ENCODE measurements at regions not wholly inside any gene's neighbourhood (a gene's known extent, or its start where the extent isn't known, plus 50 kb on each side); places are given as distances from the start of the nearest gene placed in this dataset.
A peak's percentile ranks its signal among the peaks of the same experiment; 100 is the strongest.

DNA sequence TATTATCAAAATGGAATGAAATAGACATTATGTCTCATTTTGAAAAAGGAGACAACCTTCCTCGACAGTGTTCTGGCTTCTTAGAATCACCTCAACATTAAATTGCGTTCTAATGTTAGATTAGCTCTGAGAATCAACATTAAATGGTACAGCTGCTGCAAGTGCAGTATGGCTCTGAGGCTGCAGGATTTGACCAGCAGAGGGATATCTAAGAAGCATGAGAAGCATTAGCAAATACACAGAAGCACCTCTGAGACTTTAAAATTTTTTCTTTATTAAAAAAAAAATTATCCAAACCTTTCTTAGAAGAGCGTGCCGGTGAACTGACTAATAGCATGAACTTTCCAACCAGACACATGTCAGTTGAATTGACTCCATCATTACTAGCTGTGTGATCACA lies 253.4 kb upstream of the LRIG3 start:
- DNase-seq (ENCODE audit: low read depth), result no peak
- no peak overlapping the region for H3K4me3 ChIP-seq (ENCODE audit: low read depth, low read length)

DNA sequence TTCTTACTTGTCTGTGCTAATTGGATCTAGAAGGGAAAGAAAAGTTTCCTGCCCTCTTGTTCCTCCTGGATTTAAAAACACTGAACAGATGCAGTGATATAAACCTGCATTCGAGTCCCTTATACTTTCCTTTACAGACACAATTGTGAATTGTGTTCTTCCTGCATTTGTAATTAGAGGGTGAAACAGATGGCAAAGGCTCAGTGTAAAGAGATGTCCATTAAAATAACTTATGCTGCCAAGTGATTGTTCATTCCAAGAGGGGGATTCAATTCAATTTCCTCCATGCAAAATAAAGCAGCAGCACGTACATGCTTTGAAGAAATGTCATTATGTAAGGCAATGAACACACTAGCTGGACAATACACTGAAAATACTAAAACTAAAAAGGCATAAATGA lies 248.3 kb upstream of the LRIG3 start:
- H3K4me3 ChIP-seq (ENCODE audit: low read depth, low read length), result no peak overlapping the region
- DNase-seq (ENCODE audit: low read depth), result no peak

DNA sequence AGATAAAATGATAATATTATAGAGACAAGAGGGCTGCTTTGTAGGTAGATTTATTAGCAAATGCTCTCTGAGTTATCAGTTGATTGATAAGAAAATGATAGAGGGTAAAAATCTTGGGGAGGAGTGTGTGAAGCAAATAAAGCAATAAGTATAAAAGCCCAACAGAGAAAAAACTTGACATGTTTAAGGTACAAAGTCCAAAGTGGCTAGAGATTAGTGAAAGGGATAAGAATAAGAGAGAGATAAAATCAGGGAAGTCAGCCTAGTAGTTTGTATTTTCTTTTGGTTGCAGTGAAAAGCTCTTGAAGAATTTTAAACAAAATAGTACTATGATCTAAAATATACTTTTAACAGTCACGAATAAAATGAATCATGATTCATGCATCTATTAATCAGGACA lies 246.2 kb upstream of the LRIG3 start:
- no peak overlapping the region for H3K4me3 ChIP-seq (ENCODE audit: low read depth, low read length)
- DNase-seq (ENCODE audit: low read depth), result no peak

DNA sequence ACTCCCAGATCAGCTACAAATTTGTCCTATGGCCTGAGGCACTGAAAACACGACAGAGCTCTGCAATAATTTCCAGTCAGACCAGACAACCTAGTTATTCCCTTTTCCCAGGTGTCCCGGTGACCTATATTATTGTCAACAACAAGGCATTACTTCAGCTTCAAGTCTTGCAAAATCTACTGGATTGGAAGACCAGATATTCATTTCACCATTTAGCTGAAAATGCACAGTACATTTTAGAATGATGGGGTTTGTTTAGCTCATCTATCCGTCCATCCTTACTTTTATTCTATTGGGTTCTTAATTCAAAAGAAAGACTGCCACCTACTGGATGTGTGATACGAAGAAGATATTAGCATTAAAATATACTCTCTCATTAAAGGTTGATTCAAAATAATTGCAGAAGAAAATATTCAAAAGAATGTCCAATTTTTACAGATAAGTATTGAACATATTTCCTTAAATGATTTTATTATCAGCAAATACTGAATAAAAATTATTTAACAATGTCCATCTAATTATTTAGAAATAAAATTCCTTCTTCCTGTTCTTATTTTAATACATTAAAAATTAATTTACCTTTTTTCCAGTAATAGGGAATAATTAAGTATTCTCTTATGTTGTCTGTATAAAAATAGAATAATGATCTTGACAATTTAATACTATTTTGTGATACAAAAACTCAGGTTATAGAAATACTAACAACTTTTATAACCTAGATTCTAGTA lies 244.9 kb upstream of the LRIG3 start:
- peak; percentile 10 for DNase-seq (ENCODE audit: low read depth)
- H3K4me3 ChIP-seq (ENCODE audit: low read depth, low read length), result no peak overlapping the region

DNA sequence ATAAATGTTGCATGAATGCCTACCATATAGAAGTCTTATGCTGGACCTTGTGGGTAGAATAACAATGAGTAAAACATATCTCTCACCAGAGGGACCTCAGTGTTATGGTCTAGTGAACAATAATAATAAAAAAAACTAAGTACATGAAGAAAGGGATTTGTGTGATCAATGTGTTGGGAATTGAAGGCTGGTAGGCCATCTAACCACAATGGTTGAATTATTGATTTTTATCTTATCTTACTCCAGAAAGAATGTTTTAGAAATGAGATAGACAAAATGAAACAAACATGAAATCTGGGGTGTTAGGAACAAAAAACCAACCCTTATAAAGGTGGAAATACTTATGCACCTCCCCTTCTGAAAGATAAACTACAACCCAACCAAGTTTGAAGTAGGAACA lies 243.9 kb upstream of the LRIG3 start:
- no peak for DNase-seq (ENCODE audit: low read depth)

DNA sequence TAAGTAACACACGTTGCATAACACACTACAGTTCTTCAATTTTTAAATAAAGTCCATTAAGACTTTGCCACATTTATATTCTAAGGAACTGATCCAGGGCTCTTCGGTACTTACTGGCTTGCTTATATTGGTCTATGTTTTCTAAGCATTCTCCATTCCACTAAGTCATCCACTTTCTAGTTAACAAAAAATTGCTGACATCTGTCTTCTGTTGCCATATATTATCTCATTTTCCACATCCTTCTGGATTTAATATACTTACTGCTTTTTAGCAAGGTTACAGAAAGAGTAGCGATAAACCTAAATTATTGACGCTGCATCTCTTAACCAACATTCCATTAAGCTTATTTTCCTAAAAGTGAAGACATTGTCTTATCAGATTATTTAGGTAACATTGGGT lies 238.4 kb upstream of the LRIG3 start:
- no peak for DNase-seq (ENCODE audit: low read depth)
- no peak overlapping the region for H3K4me3 ChIP-seq (ENCODE audit: low read depth, low read length)

More for the DNA sequence above, 243.9 kb upstream of the LRIG3 start:
- H3K4me3 ChIP-seq (ENCODE audit: low read depth, low read length), result no peak overlapping the region

DNA sequence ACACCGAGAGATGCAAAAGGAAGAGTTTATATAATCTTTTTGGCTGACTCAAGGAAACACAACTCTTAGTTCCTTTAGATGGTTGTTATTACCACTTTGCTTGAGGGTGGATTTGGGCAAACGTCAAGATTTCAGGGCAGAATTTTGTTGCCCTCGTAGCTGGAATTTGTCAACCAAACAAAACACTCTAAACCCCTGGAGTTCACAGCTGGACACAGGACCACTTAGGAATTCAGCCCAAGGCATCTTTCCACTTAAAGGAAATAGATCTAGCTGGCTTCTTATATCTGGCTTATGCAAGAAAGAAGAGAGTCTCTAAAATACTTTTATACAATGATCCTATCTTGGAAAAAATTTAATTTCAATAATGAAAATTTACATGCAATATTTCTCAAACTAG lies 237.8 kb upstream of the LRIG3 start:
- DNase-seq (ENCODE audit: low read depth), result no peak

DNA sequence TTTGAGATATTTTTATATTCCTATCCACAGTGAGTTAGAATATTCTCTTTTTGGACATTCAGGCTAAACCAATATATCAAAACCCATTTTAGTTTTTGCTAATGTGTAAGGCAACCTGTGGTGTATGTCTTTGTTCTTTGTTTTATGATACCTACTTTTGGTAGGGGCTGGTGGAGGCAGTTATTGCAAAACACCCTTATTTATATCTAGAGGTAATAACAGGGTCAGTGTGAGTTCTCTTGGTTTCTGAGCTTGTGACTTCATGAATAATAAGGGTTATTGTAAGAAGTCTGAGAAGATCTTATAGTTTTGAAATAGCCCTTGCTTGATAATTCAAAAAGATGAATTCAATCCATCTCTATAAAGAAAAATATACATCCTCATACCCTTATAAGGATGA lies 235.1 kb upstream of the LRIG3 start:
- H3K4me3 ChIP-seq (ENCODE audit: low read depth, low read length), result no peak overlapping the region
- DNase-seq (ENCODE audit: low read depth), result no peak

More for the DNA sequence above, 237.8 kb upstream of the LRIG3 start:
- H3K4me3 ChIP-seq (ENCODE audit: low read depth, low read length), result no peak overlapping the region

DNA sequence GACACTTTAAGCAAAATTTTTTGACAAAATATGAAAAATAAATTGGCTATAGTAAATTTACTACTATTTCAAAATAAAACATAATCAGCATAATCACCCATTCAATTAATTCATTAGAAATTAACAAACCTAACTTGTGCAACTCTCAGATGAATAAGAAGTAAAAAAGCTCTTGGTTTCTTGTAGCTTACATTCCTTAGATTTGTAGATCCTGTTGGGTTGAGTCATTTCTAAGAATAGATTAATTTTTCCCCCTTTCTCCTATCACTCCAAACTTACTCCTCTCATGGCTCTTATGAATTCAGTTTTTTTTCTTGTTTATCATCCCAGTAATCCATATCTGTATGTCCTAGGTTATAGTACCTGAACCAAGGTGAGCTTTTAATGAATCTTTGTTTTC lies 230.9 kb upstream of the LRIG3 start:
- no peak for DNase-seq (ENCODE audit: low read depth)

DNA sequence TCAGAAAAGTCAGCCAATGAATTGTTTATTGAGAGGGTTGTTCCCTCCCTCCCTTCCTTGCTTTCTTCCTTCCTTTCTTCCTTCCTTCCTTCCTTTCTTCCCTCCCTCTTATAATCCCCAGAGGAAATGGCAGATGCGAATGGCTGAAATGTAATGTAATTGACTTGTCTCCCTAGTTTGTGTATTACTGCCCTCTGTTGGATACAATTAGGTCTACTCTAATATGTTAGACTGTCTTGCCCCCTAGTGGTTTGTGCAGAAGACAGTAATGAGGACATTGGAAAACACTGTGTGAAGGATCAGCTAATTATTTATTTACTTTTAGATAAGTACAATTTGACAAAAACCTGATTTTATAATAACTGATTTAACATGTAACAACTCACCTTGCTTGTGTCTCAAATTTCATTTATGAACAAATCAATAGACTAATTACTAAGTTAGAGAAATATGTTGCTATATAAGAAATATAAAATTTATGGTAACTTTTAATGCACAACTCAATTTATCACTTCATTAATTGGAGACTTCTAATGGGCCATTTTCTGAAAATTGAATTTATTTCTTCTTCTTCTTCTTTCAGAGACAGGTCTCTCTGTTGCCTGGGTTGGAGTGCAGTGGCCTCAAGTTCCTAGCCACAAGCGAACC lies 229.8 kb upstream of the LRIG3 start:
- DNase-seq (ENCODE audit: low read depth), result peak; percentile 55

More for the DNA sequence above, 230.9 kb upstream of the LRIG3 start:
- H3K4me3 ChIP-seq (ENCODE audit: low read depth, low read length), result no peak overlapping the region

DNA sequence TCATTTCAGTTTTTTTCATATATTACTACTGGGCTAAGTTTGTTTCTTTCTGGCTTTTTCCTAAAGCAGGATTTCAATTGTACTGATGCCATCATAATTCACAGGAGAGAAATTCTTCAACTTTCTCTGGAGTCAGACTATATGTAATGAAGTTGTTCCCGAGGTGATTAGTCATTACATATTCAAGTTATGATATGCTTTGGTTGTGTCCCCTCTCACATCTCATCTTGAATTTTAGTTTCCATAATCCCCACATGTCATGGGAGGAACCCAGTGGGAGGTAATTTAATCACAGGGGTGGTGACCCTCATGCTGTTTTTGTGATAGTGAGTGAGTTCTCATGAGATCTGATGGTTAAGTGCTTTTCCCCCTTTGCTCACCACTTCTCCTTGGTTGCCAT lies 227.5 kb upstream of the LRIG3 start:
- no peak overlapping the region for H3K4me3 ChIP-seq (ENCODE audit: low read depth, low read length)
- no peak for DNase-seq (ENCODE audit: low read depth)

More for the DNA sequence above, 229.8 kb upstream of the LRIG3 start:
- no peak overlapping the region for H3K4me3 ChIP-seq (ENCODE audit: low read depth, low read length)

DNA sequence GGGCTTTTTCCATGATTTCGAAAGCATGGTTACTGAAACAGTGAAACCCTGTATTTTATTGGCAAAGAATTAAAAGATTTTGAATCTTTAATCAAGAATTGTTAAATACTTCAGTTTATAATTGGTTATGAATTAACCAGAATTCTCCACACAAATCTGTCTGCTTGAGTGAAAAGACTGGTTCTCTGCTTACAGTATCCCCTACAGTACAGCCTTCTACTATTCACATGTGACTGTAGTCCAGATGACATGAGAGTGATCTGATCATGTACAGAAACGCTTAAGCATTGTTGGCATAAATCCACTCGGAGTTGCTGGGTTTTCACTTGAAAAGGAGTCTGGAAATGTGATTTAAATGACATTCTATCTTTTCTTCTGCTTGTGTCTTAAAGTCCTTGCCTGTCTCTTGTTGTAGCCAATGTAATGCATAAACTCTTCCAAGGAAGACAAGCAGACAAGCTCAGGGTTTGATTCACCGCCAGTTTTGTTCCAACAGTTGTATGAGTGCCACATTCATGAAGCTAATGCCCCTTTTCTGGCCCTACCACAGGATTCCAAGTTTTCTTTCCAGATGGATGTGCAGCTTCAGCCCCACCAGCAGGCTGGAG lies 222.0 kb upstream of the LRIG3 start:
- H3K4me3 ChIP-seq (ENCODE audit: low read depth, low read length), result no peak overlapping the region
- DNase-seq (ENCODE audit: low read depth), result no peak

DNA sequence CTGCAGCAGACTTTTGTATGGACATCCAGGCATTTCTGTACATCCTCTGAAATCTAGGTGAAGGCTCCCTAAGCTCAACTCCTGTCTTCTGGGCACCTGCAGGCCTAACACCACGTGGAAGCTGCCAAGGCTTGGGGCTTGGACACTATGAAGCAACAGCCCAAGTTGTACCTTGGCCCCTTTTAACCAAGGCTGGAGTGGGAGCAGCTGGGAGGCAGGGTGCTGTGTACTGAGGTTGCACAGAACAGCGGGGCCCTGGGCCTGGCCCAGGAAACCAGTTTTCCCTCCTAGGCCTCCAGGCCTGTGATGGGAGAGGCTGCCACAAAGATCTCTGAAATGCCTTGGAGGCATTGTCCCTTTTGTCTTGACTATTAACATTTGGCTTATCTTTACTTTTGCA lies 214.4 kb upstream of the LRIG3 start:
- DNase-seq (ENCODE audit: low read depth), result no peak
- H3K4me3 ChIP-seq (ENCODE audit: low read depth, low read length), result no peak overlapping the region

DNA sequence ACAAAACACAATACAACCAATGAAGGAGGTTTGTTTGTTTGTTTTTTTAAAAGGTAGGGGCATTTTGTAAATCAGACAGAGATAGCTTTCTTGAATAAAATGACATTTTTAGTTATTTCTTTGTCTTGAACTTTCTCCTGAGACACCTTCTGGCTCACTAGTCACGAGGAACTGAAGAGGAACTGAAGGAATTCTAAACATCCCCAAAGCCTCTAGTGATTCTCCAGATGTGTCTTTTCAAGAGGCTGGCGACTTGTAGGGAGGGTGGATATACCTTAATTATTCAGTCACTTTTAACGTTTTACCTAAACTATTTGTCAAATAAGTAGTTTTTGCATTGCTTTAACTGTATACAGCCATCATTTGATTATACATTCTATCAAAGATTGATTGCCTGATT lies 211.2 kb upstream of the LRIG3 start:
- H3K4me3 ChIP-seq (ENCODE audit: low read depth, low read length), result no peak overlapping the region
- DNase-seq (ENCODE audit: low read depth), result no peak

DNA sequence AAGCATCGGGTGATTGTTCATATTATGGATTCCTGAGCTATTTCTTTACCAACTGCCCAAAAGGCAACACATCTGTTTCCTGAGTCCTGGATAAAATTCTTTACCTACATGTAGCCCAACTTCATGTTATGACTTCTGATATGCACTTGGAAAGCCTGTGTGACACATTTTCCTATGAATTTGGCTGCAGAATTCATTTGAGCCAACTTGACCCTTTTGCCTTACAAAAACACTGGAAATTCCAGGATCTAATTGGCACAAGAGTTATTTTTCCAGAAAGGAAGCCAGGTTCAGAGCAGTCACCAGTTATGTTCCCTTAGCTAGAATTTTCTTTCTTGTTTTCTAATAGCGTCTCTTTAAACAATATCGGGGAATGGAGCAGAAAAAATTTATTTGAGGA lies 202.5 kb upstream of the LRIG3 start:
- DNase-seq (ENCODE audit: low read depth), result no peak
- no peak overlapping the region for H3K4me3 ChIP-seq (ENCODE audit: low read depth, low read length)

DNA sequence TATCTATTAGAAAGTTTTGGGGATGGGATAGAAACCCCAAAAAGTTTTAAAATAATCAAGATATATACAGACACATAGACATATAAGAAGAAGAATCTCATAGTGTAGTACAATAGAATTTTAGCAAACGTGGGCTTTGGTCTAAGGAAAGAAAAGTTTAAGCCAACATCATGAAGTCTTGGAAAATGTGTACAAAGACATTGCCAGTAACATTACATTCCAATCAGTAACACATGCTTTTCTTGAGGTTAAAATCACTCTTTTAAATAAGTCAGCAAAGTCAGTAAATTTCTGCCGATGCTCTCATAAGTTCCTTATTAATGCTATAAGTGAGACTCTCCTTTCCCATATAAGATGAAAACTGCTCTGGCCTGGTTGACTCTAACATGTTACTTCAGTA lies 201.1 kb upstream of the LRIG3 start:
- no peak overlapping the region for H3K4me3 ChIP-seq (ENCODE audit: low read depth, low read length)
- DNase-seq (ENCODE audit: low read depth), result no peak

DNA sequence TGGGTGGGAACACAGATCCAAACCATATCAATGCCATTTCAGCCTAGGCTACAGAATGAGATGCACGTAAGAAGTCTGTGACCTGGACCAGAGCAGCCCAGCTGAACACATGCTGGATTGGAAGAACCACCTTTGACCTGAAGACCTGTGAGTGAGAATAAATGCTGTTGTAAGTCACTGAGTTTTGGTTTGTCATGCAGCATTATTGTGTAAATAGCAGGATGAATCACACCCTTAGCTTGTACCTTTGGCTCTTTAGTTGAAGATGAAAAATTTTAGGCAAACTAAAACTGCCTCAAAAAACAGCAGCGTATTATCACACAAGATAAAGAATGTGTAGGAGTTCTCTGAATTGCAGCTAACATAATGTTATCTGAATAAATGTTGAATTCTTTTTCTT lies 199.4 kb upstream of the LRIG3 start:
- peak; percentile 32 for DNase-seq (ENCODE audit: low read depth)

DNA sequence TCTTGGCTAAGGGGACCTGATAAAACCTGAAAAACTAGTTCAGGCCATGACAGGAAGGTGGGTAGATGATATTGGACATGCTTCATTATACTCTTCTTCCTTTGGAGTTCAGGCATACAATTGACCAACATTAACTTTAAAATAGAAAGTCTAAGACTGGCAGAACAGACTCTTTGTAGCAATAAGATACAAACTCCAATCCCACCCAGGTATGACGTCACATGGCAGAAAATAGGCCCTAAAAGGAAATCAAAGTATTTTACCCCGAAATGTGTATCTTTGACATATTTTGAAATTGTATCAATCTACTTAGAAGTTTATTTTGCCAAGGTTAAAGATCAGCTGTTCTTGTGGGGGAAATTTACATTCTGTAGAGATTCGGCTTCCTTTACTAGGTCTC lies 198.1 kb upstream of the LRIG3 start:
- H3K4me3 ChIP-seq (ENCODE audit: low read depth, low read length), result no peak overlapping the region
- DNase-seq (ENCODE audit: low read depth), result no peak

More for the DNA sequence above, 199.4 kb upstream of the LRIG3 start:
- H3K4me3 ChIP-seq (ENCODE audit: low read depth, low read length), result no peak overlapping the region

DNA sequence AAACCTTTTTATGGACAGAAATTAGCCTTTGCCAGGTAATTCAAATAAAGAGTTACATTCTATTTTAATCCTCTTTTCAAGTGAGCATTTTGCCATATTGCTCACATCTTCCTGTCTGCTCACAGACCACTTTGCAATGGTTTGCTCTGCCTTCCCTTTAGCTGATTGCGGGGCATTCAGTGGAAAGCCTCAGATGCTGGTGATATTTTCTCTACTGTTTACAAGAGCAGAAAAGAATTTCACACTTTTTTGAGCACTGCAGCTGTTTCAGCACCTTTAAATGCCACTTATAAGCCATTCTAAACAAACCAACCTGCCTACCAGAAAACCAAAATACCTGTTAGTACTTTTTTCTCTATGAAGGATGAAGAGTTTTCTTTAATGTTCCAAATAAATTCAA lies 195.7 kb upstream of the LRIG3 start:
- no peak for DNase-seq (ENCODE audit: low read depth)
- no peak overlapping the region for H3K4me3 ChIP-seq (ENCODE audit: low read depth, low read length)

DNA sequence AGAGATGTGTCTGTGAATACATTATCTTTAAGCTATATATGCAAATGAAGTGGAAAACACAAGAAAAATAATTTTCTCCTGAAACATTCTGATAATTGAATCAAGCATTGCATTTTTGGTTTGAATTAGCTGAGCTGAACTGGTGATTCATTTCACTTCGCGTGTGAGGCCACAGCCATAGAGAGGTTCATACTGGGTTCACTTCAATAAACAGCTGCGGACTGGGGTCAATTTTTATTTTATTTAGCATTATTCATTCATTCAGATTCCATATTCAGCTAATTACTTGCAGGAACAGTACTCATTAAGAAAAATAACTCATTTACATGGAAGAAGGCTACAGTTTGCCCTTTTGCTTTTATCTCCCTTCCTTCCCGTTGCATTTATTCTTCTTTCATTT lies 195.2 kb upstream of the LRIG3 start:
- no peak for DNase-seq (ENCODE audit: low read depth)

More for the DNA sequence above, 195.2 kb upstream of the LRIG3 start:
- no peak overlapping the region for H3K4me3 ChIP-seq (ENCODE audit: low read depth, low read length)

All from skeletal muscle cell (primary cell).